ENCODE measurements at regions not wholly inside any gene's neighbourhood (a gene's known extent, or its start where the extent isn't known, plus 50 kb on each side); places are given as distances from the start of the nearest gene placed in this dataset.

GRCh38 chr1:2887941-2888855 lies 86.7 kb upstream of the TTC34 start:
- DNase-seq (ENCODE audit: low spot score): no peak

- DNase-seq (ENCODE audit: low spot score): no peak
Observed at GRCh38 chr1:2890221-2890850, 88.8 kb upstream of the TTC34 start.

GRCh38 chr1:2891923-2892448 lies 90.5 kb upstream of the TTC34 start:
- no peak for DNase-seq (ENCODE audit: low spot score)

GRCh38 chr1:2893473-2894120 lies 92.1 kb upstream of the TTC34 start:
- no peak for DNase-seq (ENCODE audit: low spot score)

- DNase-seq (ENCODE audit: low spot score): no peak
Observed at GRCh38 chr1:2894381-2895041, 93.0 kb upstream of the TTC34 start.

- no peak for DNase-seq (ENCODE audit: low spot score)
Observed at GRCh38 chr1:2896824-2897223, 95.3 kb upstream of the TTC34 start.

GRCh38 chr1:2903226-2903625 lies 101.7 kb upstream of the TTC34 start:
- DNase-seq (ENCODE audit: low spot score): no peak

- DNase-seq (ENCODE audit: low spot score): no peak
Observed at GRCh38 chr1:2904191-2904590, 102.7 kb upstream of the TTC34 start.

GRCh38 chr1:2905356-2905755 lies 103.9 kb upstream of the TTC34 start:
- DNase-seq (ENCODE audit: low spot score): no peak

- DNase-seq (ENCODE audit: low spot score): no peak
Observed at GRCh38 chr1:2906085-2906484, 104.6 kb upstream of the TTC34 start.

GRCh38 chr1:2906620-2907019 lies 105.1 kb upstream of the TTC34 start:
- DNase-seq (ENCODE audit: low spot score): no peak

- DNase-seq (ENCODE audit: low spot score): no peak
Observed at GRCh38 chr1:2907051-2907450, 105.6 kb upstream of the TTC34 start.

- no peak for DNase-seq (ENCODE audit: low spot score)
Observed at GRCh38 chr1:2908081-2908480, 106.6 kb upstream of the TTC34 start.

- DNase-seq (ENCODE audit: low spot score): no peak
Observed at GRCh38 chr1:2908561-2908960, 107.1 kb upstream of the TTC34 start.

- no peak for DNase-seq (ENCODE audit: low spot score)
Observed at GRCh38 chr1:2909797-2910196, 108.3 kb upstream of the TTC34 start.

- no peak for DNase-seq (ENCODE audit: low spot score)
Observed at GRCh38 chr1:2910211-2910610, 108.7 kb upstream of the TTC34 start.

- DNase-seq (ENCODE audit: low spot score): no peak
Observed at GRCh38 chr1:2911421-2912178, 109.7 kb upstream of the ACTRT2 start.

- DNase-seq (ENCODE audit: low spot score): no peak
Observed at GRCh38 chr1:2912424-2913061, 108.7 kb upstream of the ACTRT2 start.

- no peak for DNase-seq (ENCODE audit: low spot score)
Observed at GRCh38 chr1:2913091-2913490, 108.2 kb upstream of the ACTRT2 start.

- no peak for DNase-seq (ENCODE audit: low spot score)
Observed at GRCh38 chr1:2914702-2915101, 106.6 kb upstream of the ACTRT2 start.

GRCh38 chr1:2916153-2916552 lies 105.1 kb upstream of the ACTRT2 start:
- no peak for DNase-seq (ENCODE audit: low spot score)

Data from left forelimb (tissue), 1 donor.